Urinary bladder (tissue), 3 donors: ENCODE measurements at regions not wholly inside any gene's neighbourhood (a gene's known extent, or its start where the extent isn't known, plus 50 kb on each side); places are given as distances from the start of the nearest gene placed in this dataset.
"Not testable (repeated sequence)": the region's sequence is repeated elsewhere in the genome, so short reads cannot be mapped to it uniquely, and the experiment has no call there.

Experiments
- DNase-seq: peaks from one replicate; pipeline ENCODE4 v3.0.0-alpha.2; 2015; ENCODE audit errors: extremely low spot score
- H3K27ac ChIP-seq: one replicate; pipeline ENCODE4 v1.5.1; 2013; ENCODE audit warnings: low read depth, mild to moderate bottlenecking, moderate library complexity
- H3K36me3 ChIP-seq: one replicate; pipeline ENCODE4 v1.6.1; 2013; ENCODE audit warnings: mild to moderate bottlenecking, moderate library complexity; ENCODE audit not compliant: insufficient read depth
- H3K4me1 ChIP-seq: one replicate; pipeline ENCODE4 v1.6.1; 2013; ENCODE audit warnings: mild to moderate bottlenecking, moderate library complexity; ENCODE audit not compliant: insufficient read depth
- H3K4me3 ChIP-seq: one replicate; pipeline ENCODE4 v1.5.1; 2013; ENCODE audit warnings: low read depth, low read length
- WGBS: extraction: QIAGEN DNeasy Blood & Tissue Kit; methylation state at CpG from one replicate; pipeline ENCODE4 v1.1.7; 2013; 5-methylcytosine and 5-hydroxymethylcytosine counted together
- donor health status: healthy with polysubstance abuse.
- donor health status: healthy.

- WGBS = 78% methylated on average over 9 of the region's 9 CpGs
- DNase-seq = no peak
- Histone ChIP-seq H3K4me1 (no peaks in the 10 kb centered on the region), H3K4me3 (no peak overlapping the region), H3K27ac (no peak overlapping the region), H3K36me3 (no peaks in the 10 kb centered on the region)
These were observed 81.4 kb upstream of the CASZ1 start for GRCh38 chr1:10877894-10878293.

DNA sequence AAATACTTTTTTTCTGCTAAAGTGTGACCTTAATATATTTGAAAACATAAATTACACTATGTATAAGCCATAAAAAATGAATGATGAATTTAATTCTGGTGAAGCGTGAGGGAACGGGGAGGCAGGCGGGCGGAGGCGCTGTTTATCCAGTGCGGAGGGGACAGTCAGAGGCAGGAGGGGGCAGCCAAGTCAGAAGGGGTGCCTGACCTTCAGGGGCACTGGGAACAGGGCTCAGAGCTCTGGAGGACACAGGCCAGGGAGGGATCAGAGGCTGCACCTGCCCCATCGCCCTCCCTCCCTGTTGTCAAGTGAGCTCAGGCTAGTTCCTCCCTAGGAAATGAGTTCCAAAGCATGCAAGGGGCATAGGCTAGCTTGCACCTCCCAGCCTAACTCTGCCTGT is 82.0 kb upstream of the CASZ1 start:
- H3K27ac ChIP-seq = no peak overlapping the region
- DNase-seq = no peak
- no peak overlapping the region for H3K4me3 ChIP-seq
- 82% methylated on average over 7 of the region's 7 CpGs for WGBS
- H3K36me3 ChIP-seq = no peaks in the 10 kb centered on the region
- H3K4me1 ChIP-seq = no peaks in the 10 kb centered on the region

GRCh38 chr1:10880063-10880462 is 83.6 kb upstream of the CASZ1 start:
- Histone ChIP-seq H3K27ac (no peak overlapping the region), H3K4me3 (no peak overlapping the region), H3K4me1 (no peaks in the 10 kb centered on the region), H3K36me3 (no peaks in the 10 kb centered on the region)
- no peak for DNase-seq
- WGBS = 83% methylated on average over 7 of the region's 7 CpGs

DNA sequence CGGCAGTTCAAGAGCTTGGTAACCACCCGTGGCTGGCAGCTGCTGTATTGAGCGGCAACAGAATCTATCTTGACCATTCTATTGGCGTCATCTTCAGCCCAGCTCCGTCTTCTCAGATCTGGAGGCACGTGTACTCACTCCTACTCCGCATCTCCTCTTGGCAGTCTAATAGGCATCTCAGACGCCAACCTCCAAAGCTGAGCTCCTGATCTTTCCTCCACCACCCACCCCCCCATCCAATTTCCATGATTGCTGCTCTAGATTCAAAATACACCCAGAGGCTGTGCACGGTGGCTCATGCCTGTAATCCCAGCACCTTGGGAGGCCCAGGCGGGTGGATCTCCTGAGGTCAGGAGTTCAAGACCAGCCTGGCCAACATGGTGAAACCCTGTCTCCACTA is 84.6 kb upstream of the CASZ1 start:
- Histone ChIP-seq H3K4me1 (no peaks in the 10 kb centered on the region), H3K36me3 (no peaks in the 10 kb centered on the region), H3K4me3 (no peak overlapping the region), H3K27ac (no peak overlapping the region)
- WGBS = 89% methylated on average over 10 of the region's 10 CpGs
- no peak for DNase-seq

- H3K36me3 ChIP-seq = no peaks in the 10 kb centered on the region
- no peak overlapping the region for H3K27ac ChIP-seq
- WGBS = 91% methylated on average over 4 of the region's 4 CpGs
- H3K4me3 ChIP-seq = no peak overlapping the region
- no peaks in the 10 kb centered on the region for H3K4me1 ChIP-seq
- no peak for DNase-seq
These were observed 85.6 kb upstream of the CASZ1 start for GRCh38 chr1:10882069-10882468.

DNA sequence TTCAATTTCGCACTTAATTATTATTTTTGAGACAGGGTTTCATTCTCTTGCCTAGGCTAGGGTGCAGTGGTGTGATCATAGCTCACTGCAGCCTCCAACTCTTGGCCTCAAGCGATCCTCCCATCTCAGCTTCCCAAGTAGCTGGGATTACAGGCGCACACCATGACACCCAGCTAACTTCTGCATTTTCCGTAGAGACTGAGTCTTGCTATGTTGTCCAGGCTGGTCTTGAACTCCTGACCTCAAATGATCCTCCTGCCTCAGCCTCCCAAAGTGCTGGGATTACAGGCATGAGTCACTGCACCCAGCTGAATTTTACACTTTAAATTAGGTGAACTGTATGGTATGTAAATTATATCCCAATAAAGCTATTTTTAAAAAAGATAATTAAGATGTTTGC is 90.6 kb upstream of the CASZ1 start:
- 85% methylated on average over 4 of the region's 4 CpGs for WGBS
- DNase-seq, H3K4me1 ChIP-seq: not testable (repeated sequence)

DNA sequence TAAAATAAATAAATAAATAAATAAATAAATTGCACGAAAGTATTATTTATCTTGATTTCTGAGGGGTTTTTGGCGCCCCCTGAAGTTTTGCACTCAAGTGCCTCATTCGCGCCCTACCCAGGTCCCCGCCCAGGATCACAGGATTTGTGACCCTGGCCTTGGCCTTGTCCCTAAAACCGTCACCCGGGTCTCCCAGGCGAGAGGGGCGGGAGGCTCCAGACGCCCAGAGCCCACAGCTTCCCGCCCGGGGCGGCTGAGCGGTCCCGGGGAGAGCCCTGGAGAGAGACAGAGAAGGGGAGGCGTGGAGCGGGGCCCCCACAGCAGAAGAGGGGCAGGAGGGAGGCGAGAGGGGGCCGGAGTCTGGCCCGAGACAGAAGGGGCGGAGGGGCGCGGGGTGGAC is 91.8 kb upstream of the CASZ1 start:
- WGBS = 13% methylated on average over 23 of the region's 23 CpGs
- Histone ChIP-seq H3K27ac (no peak overlapping the region), H3K36me3 (no peaks in the 10 kb centered on the region), H3K4me1 (no peaks in the 10 kb centered on the region), H3K4me3 (peak overlapping the region; percentile 21)
- DNase-seq = no peak

More for the DNA sequence above, 90.6 kb upstream of the CASZ1 start:
- not testable (repeated sequence) for H3K36me3 ChIP-seq, H3K4me3 ChIP-seq, H3K27ac ChIP-seq

- no peak for DNase-seq
- no peaks in the 10 kb centered on the region for H3K36me3 ChIP-seq
- H3K4me1 ChIP-seq = no peaks in the 10 kb centered on the region
- peak overlapping the region; percentile 21 for H3K4me3 ChIP-seq
- no peak overlapping the region for H3K27ac ChIP-seq
- 23% methylated on average over 66 of the region's 66 CpGs for WGBS
These were observed 92.6 kb upstream of the CASZ1 start for GRCh38 chr1:10888791-10889649.

GRCh38 chr1:10889650-10890353 is 93.4 kb upstream of the CASZ1 start:
- DNase-seq = no peak
- H3K36me3 ChIP-seq = no peaks in the 10 kb centered on the region
- no peak overlapping the region for H3K4me3 ChIP-seq
- no peak overlapping the region for H3K27ac ChIP-seq
- H3K4me1 ChIP-seq = no peaks in the 10 kb centered on the region
- WGBS = 59% methylated on average over 20 of the region's 20 CpGs

GRCh38 chr1:10890491-10891071 is 94.1 kb upstream of the CASZ1 start:
- no peak overlapping the region for H3K27ac ChIP-seq
- H3K36me3 ChIP-seq = no peaks in the 10 kb centered on the region
- no peak overlapping the region for H3K4me3 ChIP-seq
- 28% methylated on average over 9 of the region's 9 CpGs for WGBS
- no peaks in the 10 kb centered on the region for H3K4me1 ChIP-seq
- DNase-seq = no peak

DNA sequence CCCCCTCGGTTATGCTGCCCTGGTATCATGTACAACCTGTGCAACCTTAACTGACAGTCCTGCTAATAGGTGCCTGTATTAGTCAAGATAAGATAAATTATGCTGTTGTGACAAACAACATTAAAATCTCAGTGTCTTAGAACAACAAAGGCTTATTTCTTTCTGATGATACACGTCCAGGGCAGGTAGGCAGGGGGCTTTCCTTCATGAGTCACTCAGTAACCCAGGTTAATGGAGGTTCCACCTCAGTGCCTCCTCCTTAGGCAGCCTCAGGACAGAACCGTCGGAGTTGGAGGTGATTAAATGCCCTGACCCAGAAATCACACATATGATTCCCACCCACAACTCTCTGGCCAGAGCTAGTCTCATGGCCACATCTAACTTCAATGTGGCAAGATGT is 94.6 kb upstream of the CASZ1 start:
- no peak for DNase-seq
- Histone ChIP-seq H3K36me3 (no peaks in the 10 kb centered on the region), H3K4me3 (no peak overlapping the region), H3K27ac (no peak overlapping the region), H3K4me1 (no peaks in the 10 kb centered on the region)
- WGBS = 59% methylated on average over 4 of the region's 4 CpGs

DNA sequence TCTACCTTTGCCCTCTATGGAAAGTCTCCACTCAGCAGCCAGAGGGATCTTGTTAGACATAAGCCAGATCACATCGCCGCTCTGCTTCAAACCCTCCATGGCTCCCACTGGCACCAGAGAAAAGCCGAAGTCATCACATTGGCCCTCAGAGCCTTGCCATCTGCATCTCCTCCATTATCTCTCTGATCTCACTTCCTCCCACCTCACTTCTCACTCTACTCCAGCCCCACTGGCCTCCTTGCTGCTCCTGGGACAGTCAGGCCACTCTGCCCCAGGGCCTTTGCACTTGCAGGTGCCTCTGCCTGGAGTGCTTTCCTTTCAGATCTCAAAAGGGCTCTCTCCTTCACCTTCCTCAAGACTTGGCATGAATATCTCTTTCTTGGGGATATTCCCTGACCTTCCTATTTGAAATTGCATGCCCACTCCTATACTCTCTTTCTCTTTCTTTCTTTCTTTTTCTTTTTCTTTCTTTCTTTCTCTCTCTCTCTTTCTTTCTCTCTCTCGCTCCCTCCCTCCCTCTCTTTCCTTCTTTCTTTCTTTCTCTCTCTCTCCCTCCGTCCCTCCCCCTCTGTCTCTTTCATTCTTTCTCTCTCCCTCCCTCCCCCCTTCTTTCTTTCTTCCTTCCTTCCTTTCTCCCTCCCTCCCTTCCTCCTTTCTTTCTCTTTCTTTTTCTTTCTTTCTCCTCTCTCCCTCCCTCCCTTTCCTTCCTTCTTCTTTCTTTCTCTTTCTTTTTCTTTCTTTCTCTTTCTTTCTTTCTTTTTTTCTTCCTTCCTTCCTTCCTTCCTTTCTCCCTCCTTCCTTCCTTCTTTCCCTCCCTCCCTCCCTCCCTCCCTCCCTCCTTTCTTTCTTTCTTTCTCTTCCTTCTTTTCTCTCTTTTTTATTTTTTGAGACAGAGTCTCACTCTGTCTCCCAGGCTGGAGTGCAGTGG is 96.0 kb upstream of the CASZ1 start:
- DNase-seq = no peak
- Histone ChIP-seq H3K36me3 (no peaks in the 10 kb centered on the region), H3K4me3 (no peak overlapping the region), H3K27ac (no peak overlapping the region), H3K4me1 (peaks cover 1% of the 10 kb centered on the region)
- WGBS = 90% methylated on average over 5 of the region's 5 CpGs

DNA sequence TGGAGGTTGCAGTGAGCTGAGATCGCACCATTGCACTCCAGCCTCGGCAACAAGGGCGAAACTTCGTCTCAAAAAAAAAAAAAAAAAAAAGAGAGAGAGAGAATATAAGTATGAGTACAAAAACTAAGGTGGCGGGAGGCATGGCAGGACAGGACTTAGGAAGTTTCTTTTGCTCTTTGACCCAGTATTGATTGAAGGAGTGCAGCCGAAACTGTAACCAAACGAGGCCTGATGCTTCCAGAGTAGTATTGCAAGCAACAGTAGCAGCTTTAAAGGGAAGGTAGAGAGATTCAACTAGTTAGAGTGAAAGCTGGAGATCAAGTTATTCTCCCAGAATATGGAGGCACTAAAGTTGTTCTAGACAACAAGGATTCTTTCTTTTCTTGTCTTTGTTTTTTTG is 99.2 kb upstream of the CASZ1 start:
- 86% methylated on average over 7 of the region's 7 CpGs for WGBS
- Histone ChIP-seq H3K4me1 (peaks cover 1% of the 10 kb centered on the region), H3K36me3 (no peaks in the 10 kb centered on the region), H3K4me3 (no peak overlapping the region), H3K27ac (no peak overlapping the region)
- no peak for DNase-seq
